ENCODE measurements at regions not wholly inside any gene's neighbourhood (a gene's known extent, or its start where the extent isn't known, plus 50 kb on each side); places are given as distances from the start of the nearest gene placed in this dataset.
"Not testable (repeated sequence)": the region's sequence is repeated elsewhere in the genome, so short reads cannot be mapped to it uniquely, and the experiment has no call there.

GRCh38 chr9:111276431-111277128 lies 53.4 kb downstream of the OR2K2 start:
- no peak overlapping the region for H3K27ac ChIP-seq
- TF ChIP-seq ZFX (IDR thresholded peaks at IDR 0.05) = no peak

GRCh38 chr9:111274737-111275136 lies 55.3 kb downstream of the OR2K2 start:
- TF ChIP-seq ZFX (IDR thresholded peaks at IDR 0.05) (no peak), CTCF (conservative IDR thresholded peaks at IDR 0.05) (no peak)
- no peak overlapping the region for H3K27ac ChIP-seq

GRCh38 chr9:111272581-111272980 lies 57.4 kb downstream of the OR2K2 start:
- no peak for TF ChIP-seq CTCF (conservative IDR thresholded peaks at IDR 0.05)
- TF ChIP-seq ZFX (IDR thresholded peaks at IDR 0.05) = no peak
- H3K27ac ChIP-seq = no peak overlapping the region

- TF ChIP-seq ZFX (IDR thresholded peaks at IDR 0.05) (no peak), CTCF (conservative IDR thresholded peaks at IDR 0.05) (no peak)
- H3K27ac ChIP-seq = no peak overlapping the region
Measured at GRCh38 chr9:111271481-111272080, 58.4 kb downstream of the OR2K2 start.

GRCh38 chr9:111271047-111271446 lies 59.0 kb downstream of the OR2K2 start:
- TF ChIP-seq CTCF (conservative IDR thresholded peaks at IDR 0.05) (no peak), ZFX (IDR thresholded peaks at IDR 0.05) (no peak)
- H3K27ac ChIP-seq = no peak overlapping the region

- H3K27ac ChIP-seq = not testable (repeated sequence)
Measured at GRCh38 chr9:111266024-111266423, 64.0 kb downstream of the OR2K2 start.

GRCh38 chr9:111263116-111263515 lies 66.9 kb downstream of the OR2K2 start:
- H3K27ac ChIP-seq = no peak overlapping the region
- no peak for TF ChIP-seq ZFX (IDR thresholded peaks at IDR 0.05)
- TF ChIP-seq CTCF (conservative IDR thresholded peaks at IDR 0.05) = no peak

GRCh38 chr9:111258875-111259271 lies 71.2 kb downstream of the OR2K2 start:
- no peak for TF ChIP-seq ZFX (IDR thresholded peaks at IDR 0.05)
- TF ChIP-seq CTCF (conservative IDR thresholded peaks at IDR 0.05) = no peak
- no peak overlapping the region for H3K27ac ChIP-seq

All from C4-2B (cell line).